HL-60 (cell line): ENCODE measurements at regions not wholly inside any gene's neighbourhood (a gene's known extent, or its start where the extent isn't known, plus 50 kb on each side); places are given as distances from the start of the nearest gene placed in this dataset.

Experiments used
- CTCF ChIP-seq: IDR thresholded peaks from one replicate; pipeline ENCODE4 v1.5.1; 2011; ENCODE audit warnings: low read length, control low read depth, inconsistent platforms; ENCODE audit not compliant: insufficient read depth
- GABPA ChIP-seq: IDR thresholded peaks from 2 replicates; pipeline ENCODE4 v1.6.1; 2012; ENCODE audit warnings: low read depth
- POLR2AphosphoS5 ChIP-seq: IDR thresholded peaks from 2 replicates; pipeline ENCODE4 v1.6.1; 2012; ENCODE audit warnings: low read depth
- REST ChIP-seq: IDR thresholded peaks from 2 replicates; pipeline ENCODE4 v1.6.1; 2012; ENCODE audit warnings: low read depth; ENCODE audit not compliant: insufficient replicate concordance

GRCh38 chr7:33685503-33685902 is 219.8 kb upstream of the BMPER start:
- TF ChIP-seq POLR2AphosphoS5 = no peak
- no peak for TF ChIP-seq REST
- no peak for TF ChIP-seq GABPA
- TF ChIP-seq CTCF = no peak
